NCI-H1436 (cell line): ENCODE measurements at regions not wholly inside any gene's neighbourhood (a gene's known extent, or its start where the extent isn't known, plus 50 kb on each side); places are given as distances from the start of the nearest gene placed in this dataset.
A peak's percentile ranks its signal among the peaks of the same experiment; 100 is the strongest.

Experiments
- DNase-seq: peaks from one replicate; lab custom pipeline; 2025; lab: John Stamatoyannopoulos, UW

GRCh38 chr4:167290678-167291077 is 56.4 kb upstream of the SPOCK3 start:
- DNase-seq: peak; percentile 47

GRCh38 chr4:167308876-167309275 is 74.6 kb upstream of the SPOCK3 start:
- DNase-seq: no peak

- no peak for DNase-seq
Measured at GRCh38 chr4:167321299-167321698, 87.0 kb upstream of the SPOCK3 start.

GRCh38 chr4:167339781-167340180 is 105.5 kb upstream of the SPOCK3 start:
- DNase-seq: no peak

GRCh38 chr4:167359711-167360110 is 125.4 kb upstream of the SPOCK3 start:
- DNase-seq: no peak

- DNase-seq: no peak
Measured at GRCh38 chr4:167379076-167379835, 145.0 kb upstream of the SPOCK3 start.

- DNase-seq: no peak
Measured at GRCh38 chr4:167380964-167381363, 146.7 kb upstream of the SPOCK3 start.

- no peak for DNase-seq
Measured at GRCh38 chr4:167383291-167383690, 149.0 kb upstream of the SPOCK3 start.

- DNase-seq: no peak
Measured at GRCh38 chr4:167397586-167397985, 163.3 kb upstream of the SPOCK3 start.

GRCh38 chr4:167399201-167399600 is 164.9 kb upstream of the SPOCK3 start:
- DNase-seq: no peak

GRCh38 chr4:167406181-167406580 is 171.9 kb upstream of the SPOCK3 start:
- no peak for DNase-seq

GRCh38 chr4:167415461-167415860 is 181.2 kb upstream of the SPOCK3 start:
- DNase-seq: no peak

GRCh38 chr4:167419468-167420140 is 185.3 kb upstream of the SPOCK3 start:
- DNase-seq: no peak

- DNase-seq: no peak
Measured at GRCh38 chr4:167421201-167421600, 186.9 kb upstream of the SPOCK3 start.

- DNase-seq: no peak
Measured at GRCh38 chr4:167424341-167425256, 190.3 kb upstream of the SPOCK3 start.

- no peak for DNase-seq
Measured at GRCh38 chr4:167428156-167428555, 193.9 kb upstream of the SPOCK3 start.

- no peak for DNase-seq
Measured at GRCh38 chr4:167431371-167431770, 197.1 kb upstream of the SPOCK3 start.

- DNase-seq: no peak
Measured at GRCh38 chr4:167435786-167436185, 201.5 kb upstream of the SPOCK3 start.

GRCh38 chr4:167443841-167444240 is 209.5 kb upstream of the SPOCK3 start:
- DNase-seq: no peak

- no peak for DNase-seq
Measured at GRCh38 chr4:167452922-167453430, 218.7 kb upstream of the SPOCK3 start.

- no peak for DNase-seq
Measured at GRCh38 chr4:167456619-167457018, 222.3 kb upstream of the SPOCK3 start.

- no peak for DNase-seq
Measured at GRCh38 chr4:167469436-167469835, 235.1 kb upstream of the SPOCK3 start.
